GM12878 (cell line): ENCODE measurements at regions not wholly inside any gene's neighbourhood (a gene's known extent, or its start where the extent isn't known, plus 50 kb on each side); places are given as distances from the start of the nearest gene placed in this dataset.

Experiments
- HCFC1 ChIP-seq: fragments of 150-350 bp; IDR thresholded peaks from 2 replicates; pipeline ENCODE4 v1.6.1; 2014; ENCODE audit warnings: low read length
- KAT2A ChIP-seq: conservative IDR thresholded peaks from 2 replicates; pipeline ENCODE4 v1.6.1; 2011; ENCODE audit warnings: low read depth, low read length; ENCODE audit not compliant: control insufficient read depth
- MTA2 ChIP-seq: fragments of 450-650 bp; IDR thresholded peaks from 2 replicates; pipeline ENCODE4 v1.6.1; 2016; ENCODE audit warnings: low read depth, mild to moderate bottlenecking, moderate library complexity
- POLR2A ChIP-seq: IDR thresholded peaks from 2 replicates; pipeline ENCODE4 v1.6.1; 2011; ENCODE audit warnings: low read depth, mild to moderate bottlenecking, low read length
- SIN3A ChIP-seq: IDR thresholded peaks from 2 replicates; pipeline ENCODE4 v1.6.1; 2012; ENCODE audit warnings: low read depth, low read length, improper control_type of control experiment
- TF ChIP-seq, protein P1 (sequence below): IDR thresholded peaks from 2 replicates; pipeline ENCODE4 v1.6.1; 2012; ENCODE audit warnings: mild to moderate bottlenecking, low read depth, low read length
- TF ChIP-seq, protein P2 (sequence below), 3 experiments: IDR thresholded peaks in 2 of 3; conservative IDR thresholded peaks in 1 of 3; 2 replicates each; pipeline ENCODE4 v1.5.1; 2011; ENCODE audit warnings: low read depth in 3 of 3, low read length in 3 of 3, mild to moderate bottlenecking in 3 of 3, control low read depth in 2 of 3, moderate library complexity in 2 of 3, inconsistent platforms in 1 of 3, mixed read lengths in 1 of 3; ENCODE audit not compliant: control insufficient read depth in 2 of 3, insufficient read depth in 1 of 3; ENCODE audit errors: extremely low read depth in 1 of 3

DNA sequence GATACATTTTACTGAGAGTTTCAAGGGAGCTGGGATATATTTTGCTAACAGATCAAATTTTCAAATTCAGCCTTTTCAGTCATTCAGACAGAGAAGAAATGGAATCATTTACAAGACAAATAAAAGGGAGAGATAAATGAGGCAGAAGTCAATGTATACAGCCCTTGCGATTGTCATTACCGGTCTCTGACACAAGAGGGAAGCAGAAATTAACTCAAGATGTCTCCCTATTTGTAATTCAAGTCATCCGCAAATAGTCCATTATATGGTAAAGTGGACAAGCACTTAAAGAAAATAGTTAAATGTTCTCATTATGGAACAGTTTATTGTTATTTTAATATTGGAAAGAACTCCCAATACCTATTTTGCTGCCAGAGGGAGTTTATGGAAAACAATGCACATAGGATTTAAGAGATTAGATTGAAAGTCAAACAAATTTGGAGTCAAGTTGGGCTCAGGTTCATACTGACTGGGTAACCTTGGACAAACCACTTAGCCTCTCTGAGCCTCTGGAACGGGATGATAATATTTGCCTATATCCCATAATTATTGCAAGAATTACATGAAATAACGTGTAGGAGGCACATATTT lies 89.3 kb upstream of the PRKCQ start:
- no peak for TF ChIP-seq SIN3A
- TF ChIP-seq HCFC1 = no peak
- TF ChIP-seq, protein P1, sequence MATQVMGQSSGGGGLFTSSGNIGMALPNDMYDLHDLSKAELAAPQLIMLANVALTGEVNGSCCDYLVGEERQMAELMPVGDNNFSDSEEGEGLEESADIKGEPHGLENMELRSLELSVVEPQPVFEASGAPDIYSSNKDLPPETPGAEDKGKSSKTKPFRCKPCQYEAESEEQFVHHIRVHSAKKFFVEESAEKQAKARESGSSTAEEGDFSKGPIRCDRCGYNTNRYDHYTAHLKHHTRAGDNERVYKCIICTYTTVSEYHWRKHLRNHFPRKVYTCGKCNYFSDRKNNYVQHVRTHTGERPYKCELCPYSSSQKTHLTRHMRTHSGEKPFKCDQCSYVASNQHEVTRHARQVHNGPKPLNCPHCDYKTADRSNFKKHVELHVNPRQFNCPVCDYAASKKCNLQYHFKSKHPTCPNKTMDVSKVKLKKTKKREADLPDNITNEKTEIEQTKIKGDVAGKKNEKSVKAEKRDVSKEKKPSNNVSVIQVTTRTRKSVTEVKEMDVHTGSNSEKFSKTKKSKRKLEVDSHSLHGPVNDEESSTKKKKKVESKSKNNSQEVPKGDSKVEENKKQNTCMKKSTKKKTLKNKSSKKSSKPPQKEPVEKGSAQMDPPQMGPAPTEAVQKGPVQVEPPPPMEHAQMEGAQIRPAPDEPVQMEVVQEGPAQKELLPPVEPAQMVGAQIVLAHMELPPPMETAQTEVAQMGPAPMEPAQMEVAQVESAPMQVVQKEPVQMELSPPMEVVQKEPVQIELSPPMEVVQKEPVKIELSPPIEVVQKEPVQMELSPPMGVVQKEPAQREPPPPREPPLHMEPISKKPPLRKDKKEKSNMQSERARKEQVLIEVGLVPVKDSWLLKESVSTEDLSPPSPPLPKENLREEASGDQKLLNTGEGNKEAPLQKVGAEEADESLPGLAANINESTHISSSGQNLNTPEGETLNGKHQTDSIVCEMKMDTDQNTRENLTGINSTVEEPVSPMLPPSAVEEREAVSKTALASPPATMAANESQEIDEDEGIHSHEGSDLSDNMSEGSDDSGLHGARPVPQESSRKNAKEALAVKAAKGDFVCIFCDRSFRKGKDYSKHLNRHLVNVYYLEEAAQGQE = no peak
- TF ChIP-seq, protein P2, sequence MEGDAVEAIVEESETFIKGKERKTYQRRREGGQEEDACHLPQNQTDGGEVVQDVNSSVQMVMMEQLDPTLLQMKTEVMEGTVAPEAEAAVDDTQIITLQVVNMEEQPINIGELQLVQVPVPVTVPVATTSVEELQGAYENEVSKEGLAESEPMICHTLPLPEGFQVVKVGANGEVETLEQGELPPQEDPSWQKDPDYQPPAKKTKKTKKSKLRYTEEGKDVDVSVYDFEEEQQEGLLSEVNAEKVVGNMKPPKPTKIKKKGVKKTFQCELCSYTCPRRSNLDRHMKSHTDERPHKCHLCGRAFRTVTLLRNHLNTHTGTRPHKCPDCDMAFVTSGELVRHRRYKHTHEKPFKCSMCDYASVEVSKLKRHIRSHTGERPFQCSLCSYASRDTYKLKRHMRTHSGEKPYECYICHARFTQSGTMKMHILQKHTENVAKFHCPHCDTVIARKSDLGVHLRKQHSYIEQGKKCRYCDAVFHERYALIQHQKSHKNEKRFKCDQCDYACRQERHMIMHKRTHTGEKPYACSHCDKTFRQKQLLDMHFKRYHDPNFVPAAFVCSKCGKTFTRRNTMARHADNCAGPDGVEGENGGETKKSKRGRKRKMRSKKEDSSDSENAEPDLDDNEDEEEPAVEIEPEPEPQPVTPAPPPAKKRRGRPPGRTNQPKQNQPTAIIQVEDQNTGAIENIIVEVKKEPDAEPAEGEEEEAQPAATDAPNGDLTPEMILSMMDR (IDR thresholded peaks at IDR 0.05 in 2 of 3, conservative IDR thresholded peaks at IDR 0.05 in 1 of 3; ENCODE audit: control insufficient read depth in 2 of 3, extremely low read depth in 1 of 3, insufficient read depth in 1 of 3, low read depth in 3 of 3, low read length in 3 of 3) = peak; percentile 48 to 60 (median 50); a peak in 5 of 6 replicates
- TF ChIP-seq POLR2A = no peak
- TF ChIP-seq MTA2 = no peak
- TF ChIP-seq KAT2A = no peak
